HL-60 (cell line): ENCODE measurements at regions not wholly inside any gene's neighbourhood (a gene's known extent, or its start where the extent isn't known, plus 50 kb on each side); places are given as distances from the start of the nearest gene placed in this dataset.

Source experiments
- POLR2AphosphoS5 ChIP-seq: IDR thresholded peaks from 2 replicates; pipeline ENCODE4 v1.6.1; 2012; ENCODE audit warnings: low read depth
- TF ChIP-seq, protein P1 (sequence below): IDR thresholded peaks from one replicate; pipeline ENCODE4 v1.5.1; 2011; ENCODE audit warnings: low read length, control low read depth, inconsistent platforms; ENCODE audit not compliant: insufficient read depth
- TF ChIP-seq, protein P2 (sequence below): IDR thresholded peaks from 2 replicates; pipeline ENCODE4 v1.6.1; 2012; ENCODE audit warnings: low read depth; ENCODE audit not compliant: insufficient replicate concordance

GRCh38 chr11:15558513-15559181 lies 443.9 kb downstream of the INSC start:
- TF ChIP-seq, protein P1, sequence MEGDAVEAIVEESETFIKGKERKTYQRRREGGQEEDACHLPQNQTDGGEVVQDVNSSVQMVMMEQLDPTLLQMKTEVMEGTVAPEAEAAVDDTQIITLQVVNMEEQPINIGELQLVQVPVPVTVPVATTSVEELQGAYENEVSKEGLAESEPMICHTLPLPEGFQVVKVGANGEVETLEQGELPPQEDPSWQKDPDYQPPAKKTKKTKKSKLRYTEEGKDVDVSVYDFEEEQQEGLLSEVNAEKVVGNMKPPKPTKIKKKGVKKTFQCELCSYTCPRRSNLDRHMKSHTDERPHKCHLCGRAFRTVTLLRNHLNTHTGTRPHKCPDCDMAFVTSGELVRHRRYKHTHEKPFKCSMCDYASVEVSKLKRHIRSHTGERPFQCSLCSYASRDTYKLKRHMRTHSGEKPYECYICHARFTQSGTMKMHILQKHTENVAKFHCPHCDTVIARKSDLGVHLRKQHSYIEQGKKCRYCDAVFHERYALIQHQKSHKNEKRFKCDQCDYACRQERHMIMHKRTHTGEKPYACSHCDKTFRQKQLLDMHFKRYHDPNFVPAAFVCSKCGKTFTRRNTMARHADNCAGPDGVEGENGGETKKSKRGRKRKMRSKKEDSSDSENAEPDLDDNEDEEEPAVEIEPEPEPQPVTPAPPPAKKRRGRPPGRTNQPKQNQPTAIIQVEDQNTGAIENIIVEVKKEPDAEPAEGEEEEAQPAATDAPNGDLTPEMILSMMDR, result no peak
- TF ChIP-seq, protein P2, sequence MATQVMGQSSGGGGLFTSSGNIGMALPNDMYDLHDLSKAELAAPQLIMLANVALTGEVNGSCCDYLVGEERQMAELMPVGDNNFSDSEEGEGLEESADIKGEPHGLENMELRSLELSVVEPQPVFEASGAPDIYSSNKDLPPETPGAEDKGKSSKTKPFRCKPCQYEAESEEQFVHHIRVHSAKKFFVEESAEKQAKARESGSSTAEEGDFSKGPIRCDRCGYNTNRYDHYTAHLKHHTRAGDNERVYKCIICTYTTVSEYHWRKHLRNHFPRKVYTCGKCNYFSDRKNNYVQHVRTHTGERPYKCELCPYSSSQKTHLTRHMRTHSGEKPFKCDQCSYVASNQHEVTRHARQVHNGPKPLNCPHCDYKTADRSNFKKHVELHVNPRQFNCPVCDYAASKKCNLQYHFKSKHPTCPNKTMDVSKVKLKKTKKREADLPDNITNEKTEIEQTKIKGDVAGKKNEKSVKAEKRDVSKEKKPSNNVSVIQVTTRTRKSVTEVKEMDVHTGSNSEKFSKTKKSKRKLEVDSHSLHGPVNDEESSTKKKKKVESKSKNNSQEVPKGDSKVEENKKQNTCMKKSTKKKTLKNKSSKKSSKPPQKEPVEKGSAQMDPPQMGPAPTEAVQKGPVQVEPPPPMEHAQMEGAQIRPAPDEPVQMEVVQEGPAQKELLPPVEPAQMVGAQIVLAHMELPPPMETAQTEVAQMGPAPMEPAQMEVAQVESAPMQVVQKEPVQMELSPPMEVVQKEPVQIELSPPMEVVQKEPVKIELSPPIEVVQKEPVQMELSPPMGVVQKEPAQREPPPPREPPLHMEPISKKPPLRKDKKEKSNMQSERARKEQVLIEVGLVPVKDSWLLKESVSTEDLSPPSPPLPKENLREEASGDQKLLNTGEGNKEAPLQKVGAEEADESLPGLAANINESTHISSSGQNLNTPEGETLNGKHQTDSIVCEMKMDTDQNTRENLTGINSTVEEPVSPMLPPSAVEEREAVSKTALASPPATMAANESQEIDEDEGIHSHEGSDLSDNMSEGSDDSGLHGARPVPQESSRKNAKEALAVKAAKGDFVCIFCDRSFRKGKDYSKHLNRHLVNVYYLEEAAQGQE, result no peak
- TF ChIP-seq POLR2AphosphoS5, result no peak
